ENCODE measurements at regions not wholly inside any gene's neighbourhood (a gene's known extent, or its start where the extent isn't known, plus 50 kb on each side); places are given as distances from the start of the nearest gene placed in this dataset.

DNA sequence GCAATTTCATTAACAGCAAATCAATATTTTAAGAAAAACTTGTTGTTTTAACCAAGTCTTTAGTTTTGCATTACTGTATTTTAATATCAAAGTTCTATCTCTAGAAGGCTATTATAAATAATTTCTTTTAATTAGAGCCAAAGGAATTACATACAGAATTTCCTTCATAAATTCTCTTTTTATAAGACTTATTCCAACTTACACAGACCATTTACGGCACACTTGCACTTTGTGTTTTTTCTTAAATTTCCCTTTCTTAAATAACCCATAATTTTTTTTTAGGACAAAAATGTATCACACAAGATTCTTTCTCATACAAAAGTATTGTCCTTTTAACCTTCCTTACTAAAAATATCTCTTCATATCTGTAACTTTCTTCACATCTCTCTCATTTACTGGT is 458.5 kb upstream of the CHRM3 start (continued):
- TF ChIP-seq, protein P1, sequence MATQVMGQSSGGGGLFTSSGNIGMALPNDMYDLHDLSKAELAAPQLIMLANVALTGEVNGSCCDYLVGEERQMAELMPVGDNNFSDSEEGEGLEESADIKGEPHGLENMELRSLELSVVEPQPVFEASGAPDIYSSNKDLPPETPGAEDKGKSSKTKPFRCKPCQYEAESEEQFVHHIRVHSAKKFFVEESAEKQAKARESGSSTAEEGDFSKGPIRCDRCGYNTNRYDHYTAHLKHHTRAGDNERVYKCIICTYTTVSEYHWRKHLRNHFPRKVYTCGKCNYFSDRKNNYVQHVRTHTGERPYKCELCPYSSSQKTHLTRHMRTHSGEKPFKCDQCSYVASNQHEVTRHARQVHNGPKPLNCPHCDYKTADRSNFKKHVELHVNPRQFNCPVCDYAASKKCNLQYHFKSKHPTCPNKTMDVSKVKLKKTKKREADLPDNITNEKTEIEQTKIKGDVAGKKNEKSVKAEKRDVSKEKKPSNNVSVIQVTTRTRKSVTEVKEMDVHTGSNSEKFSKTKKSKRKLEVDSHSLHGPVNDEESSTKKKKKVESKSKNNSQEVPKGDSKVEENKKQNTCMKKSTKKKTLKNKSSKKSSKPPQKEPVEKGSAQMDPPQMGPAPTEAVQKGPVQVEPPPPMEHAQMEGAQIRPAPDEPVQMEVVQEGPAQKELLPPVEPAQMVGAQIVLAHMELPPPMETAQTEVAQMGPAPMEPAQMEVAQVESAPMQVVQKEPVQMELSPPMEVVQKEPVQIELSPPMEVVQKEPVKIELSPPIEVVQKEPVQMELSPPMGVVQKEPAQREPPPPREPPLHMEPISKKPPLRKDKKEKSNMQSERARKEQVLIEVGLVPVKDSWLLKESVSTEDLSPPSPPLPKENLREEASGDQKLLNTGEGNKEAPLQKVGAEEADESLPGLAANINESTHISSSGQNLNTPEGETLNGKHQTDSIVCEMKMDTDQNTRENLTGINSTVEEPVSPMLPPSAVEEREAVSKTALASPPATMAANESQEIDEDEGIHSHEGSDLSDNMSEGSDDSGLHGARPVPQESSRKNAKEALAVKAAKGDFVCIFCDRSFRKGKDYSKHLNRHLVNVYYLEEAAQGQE (IDR thresholded peaks at IDR 0.05; ENCODE audit: borderline replicate concordance in 1 of 2, low read depth in 1 of 2, low read length in 2 of 2), result no peak
- TF ChIP-seq, protein P2, sequence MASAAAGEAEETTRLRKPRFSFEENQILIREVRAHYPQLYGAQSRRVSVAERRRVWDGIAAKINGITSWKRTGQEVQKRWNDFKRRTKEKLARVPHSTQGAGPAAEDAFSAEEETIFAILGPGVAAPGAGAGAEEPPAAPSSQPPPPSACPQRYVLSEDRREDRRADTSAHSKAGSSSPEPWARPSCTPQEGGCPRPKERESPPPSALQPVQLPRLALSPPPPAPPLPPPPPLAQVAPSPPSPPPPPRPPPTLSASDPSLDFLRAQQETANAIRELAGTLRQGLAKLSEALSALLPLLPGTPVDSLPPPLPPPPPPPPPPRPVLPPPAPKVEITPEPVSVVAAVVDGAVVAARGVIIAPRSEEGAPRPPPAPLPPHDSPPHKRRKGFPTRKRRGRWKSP (CRISPR knock-in tag; IDR thresholded peaks at IDR 0.05), result no peak
- TF ChIP-seq ZNF550 (CRISPR knock-in tag; IDR thresholded peaks at IDR 0.05; ENCODE audit: borderline replicate concordance) (no peak), HOXD1 (CRISPR knock-in tag; IDR thresholded peaks at IDR 0.05) (no peak), RARA (CRISPR knock-in tag; IDR thresholded peaks at IDR 0.05) (no peak), ZNF451 (CRISPR knock-in tag; IDR thresholded peaks at IDR 0.05) (no peak), KAT7 (CRISPR knock-in tag; IDR thresholded peaks at IDR 0.05; ENCODE audit: borderline replicate concordance) (no peak), NCOR1 (IDR thresholded peaks at IDR 0.05; ENCODE audit: borderline replicate concordance, low read length) (no peak), FOXJ3 (CRISPR knock-in tag; IDR thresholded peaks at IDR 0.05; ENCODE audit: borderline replicate concordance) (no peak)

DNA sequence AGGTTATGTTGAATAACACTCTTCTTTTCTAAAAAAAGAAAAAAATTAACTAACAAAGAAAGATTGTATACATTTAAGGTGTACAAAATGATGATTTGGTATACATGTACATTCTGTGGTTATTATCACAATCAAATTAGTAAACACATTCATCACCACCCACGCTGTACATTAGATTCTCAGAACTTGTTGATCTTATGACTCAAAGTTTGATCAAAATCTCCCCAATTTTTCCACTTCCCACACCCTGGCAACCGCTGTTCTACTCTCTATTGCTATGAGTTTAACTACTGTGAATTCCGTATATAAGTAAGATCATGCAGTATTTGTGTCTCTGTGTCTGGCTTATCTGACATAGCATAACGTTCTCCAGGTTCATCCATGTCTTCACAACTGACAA is 469.5 kb upstream of the CHRM3 start:
- Histone ChIP-seq H3K4me2 (ENCODE audit: low read depth, low read length) (no peak overlapping the region), H3K4me3 (replicated peaks in 1 of 3; ENCODE audit: insufficient read depth in 1 of 3, low read depth in 2 of 3, low read length in 3 of 3) (no peak overlapping the region), H3K27ac (ENCODE audit: extremely low read length, insufficient read depth, low read length) (no peak overlapping the region), H3K79me2 (ENCODE audit: insufficient read depth, low read length) (no peaks in the 10 kb centered on the region), H3K9ac (ENCODE audit: insufficient read depth, low read depth, low read length) (no peak overlapping the region), H2AFZ (ENCODE audit: low read length) (no peak overlapping the region), H3K4me1 (ENCODE audit: insufficient read depth, low read length) (no peaks in the 10 kb centered on the region), H3K9me3 (ENCODE audit: low read length) (peaks cover 80% of the 10 kb centered on the region), H3K36me3 (replicated peaks in 1 of 2; ENCODE audit: control insufficient read depth in 1 of 2, insufficient read depth in 2 of 2, low read length in 2 of 2) (no peaks in the 10 kb centered on the region), H4K20me1 (ENCODE audit: insufficient read depth, low read length) (no peaks in the 10 kb centered on the region), H3K27me3 (ENCODE audit: control insufficient read depth in 1 of 2, insufficient read depth in 2 of 2, low read length in 2 of 2) (no peaks in the 10 kb centered on the region)
- BruUV-seq (replicated peaks), result no TSS peak
- ChIA-PET POLR2A (no interaction called here), CTCF (ENCODE audit: low intra/inter-chr PET ratio, low total read pairs) (no interaction called here)
- ATAC-seq (no peak), FAIRE-seq (no peak), DNase-seq (ENCODE audit: low spot score) (no peak)
- intact Hi-C loops (cut with micrococcal nuclease; ENCODE audit: unreplicated experiment) (no loop called here), in situ Hi-C loops (cut with HindIII; ENCODE audit: extremely low pct_ligation_motif_present, low pct_unique_long_range_greater_than_20kb) (no loop called here)
- 3% methylated on average over 4 of the region's 4 CpGs for WGBS (ENCODE audit: low lambda C conversion rate)
- TF ChIP-seq MAZ (IDR thresholded peaks at IDR 0.05; ENCODE audit: borderline replicate concordance, low read depth, low read length) (no peak), MAZ (CRISPR knock-in tag; IDR thresholded peaks at IDR 0.05; ENCODE audit: low read depth) (no peak), ZNF451 (CRISPR knock-in tag; IDR thresholded peaks at IDR 0.05) (no peak), KDM4B (CRISPR knock-in tag; IDR thresholded peaks at IDR 0.05) (no peak)
- TF ChIP-seq, protein P3, sequence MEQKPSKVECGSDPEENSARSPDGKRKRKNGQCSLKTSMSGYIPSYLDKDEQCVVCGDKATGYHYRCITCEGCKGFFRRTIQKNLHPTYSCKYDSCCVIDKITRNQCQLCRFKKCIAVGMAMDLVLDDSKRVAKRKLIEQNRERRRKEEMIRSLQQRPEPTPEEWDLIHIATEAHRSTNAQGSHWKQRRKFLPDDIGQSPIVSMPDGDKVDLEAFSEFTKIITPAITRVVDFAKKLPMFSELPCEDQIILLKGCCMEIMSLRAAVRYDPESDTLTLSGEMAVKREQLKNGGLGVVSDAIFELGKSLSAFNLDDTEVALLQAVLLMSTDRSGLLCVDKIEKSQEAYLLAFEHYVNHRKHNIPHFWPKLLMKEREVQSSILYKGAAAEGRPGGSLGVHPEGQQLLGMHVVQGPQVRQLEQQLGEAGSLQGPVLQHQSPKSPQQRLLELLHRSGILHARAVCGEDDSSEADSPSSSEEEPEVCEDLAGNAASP (CRISPR knock-in tag; IDR thresholded peaks at IDR 0.05; ENCODE audit: borderline replicate concordance), result no peak
- TF ChIP-seq, protein P4, sequence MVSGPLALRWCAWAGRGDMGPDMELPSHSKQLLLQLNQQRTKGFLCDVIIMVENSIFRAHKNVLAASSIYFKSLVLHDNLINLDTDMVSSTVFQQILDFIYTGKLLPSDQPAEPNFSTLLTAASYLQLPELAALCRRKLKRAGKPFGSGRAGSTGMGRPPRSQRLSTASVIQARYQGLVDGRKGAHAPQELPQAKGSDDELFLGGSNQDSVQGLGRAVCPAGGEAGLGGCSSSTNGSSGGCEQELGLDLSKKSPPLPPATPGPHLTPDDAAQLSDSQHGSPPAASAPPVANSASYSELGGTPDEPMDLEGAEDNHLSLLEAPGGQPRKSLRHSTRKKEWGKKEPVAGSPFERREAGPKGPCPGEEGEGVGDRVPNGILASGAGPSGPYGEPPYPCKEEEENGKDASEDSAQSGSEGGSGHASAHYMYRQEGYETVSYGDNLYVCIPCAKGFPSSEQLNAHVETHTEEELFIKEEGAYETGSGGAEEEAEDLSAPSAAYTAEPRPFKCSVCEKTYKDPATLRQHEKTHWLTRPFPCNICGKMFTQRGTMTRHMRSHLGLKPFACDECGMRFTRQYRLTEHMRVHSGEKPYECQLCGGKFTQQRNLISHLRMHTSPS (CRISPR knock-in tag; IDR thresholded peaks at IDR 0.05; ENCODE audit: low read depth), result no peak
